HL-60 (cell line): ENCODE measurements at regions not wholly inside any gene's neighbourhood (a gene's known extent, or its start where the extent isn't known, plus 50 kb on each side); places are given as distances from the start of the nearest gene placed in this dataset.

Source experiments
- CTCF ChIP-seq: IDR thresholded peaks from one replicate; pipeline ENCODE4 v1.5.1; 2011; ENCODE audit warnings: low read length, control low read depth, inconsistent platforms; ENCODE audit not compliant: insufficient read depth
- GABPA ChIP-seq: IDR thresholded peaks from 2 replicates; pipeline ENCODE4 v1.6.1; 2012; ENCODE audit warnings: low read depth
- POLR2AphosphoS5 ChIP-seq: IDR thresholded peaks from 2 replicates; pipeline ENCODE4 v1.6.1; 2012; ENCODE audit warnings: low read depth
- REST ChIP-seq: IDR thresholded peaks from 2 replicates; pipeline ENCODE4 v1.6.1; 2012; ENCODE audit warnings: low read depth; ENCODE audit not compliant: insufficient replicate concordance

- TF ChIP-seq CTCF (no peak), REST (no peak), POLR2AphosphoS5 (no peak), GABPA (no peak)
Measured at GRCh38 chr7:88402529-88402928, 95.8 kb upstream of the STEAP4 start.
